OCI-LY3 (cell line): ENCODE measurements at regions not wholly inside any gene's neighbourhood (a gene's known extent, or its start where the extent isn't known, plus 50 kb on each side); places are given as distances from the start of the nearest gene placed in this dataset.

ENCODE experiments used
- CTCF ChIP-seq: fragments of 200-600, 300-600 bp; sonication (generic); IDR thresholded peaks from 2 replicates; pipeline ENCODE4 v1.5.1; 2014; ENCODE audit warnings: antibody characterized with exemption, low read length, low read depth
- EZH2phosphoT487 ChIP-seq: fragments of 200-600 bp; shearing (Covaris generic); IDR thresholded peaks from 2 replicates; pipeline ENCODE4 v1.6.1; 2018; ENCODE audit warnings: antibody characterized with exemption, mixed run types, low read depth

GRCh38 chr7:149558149-149558861 is 60.7 kb upstream of the ZNF746 start:
- TF ChIP-seq CTCF (no peak), EZH2phosphoT487 (no peak)
